HG02981 (cell line): ENCODE measurements at regions not wholly inside any gene's neighbourhood (a gene's known extent, or its start where the extent isn't known, plus 50 kb on each side); places are given as distances from the start of the nearest gene placed in this dataset.
"Not testable (repeated sequence)": the region's sequence is repeated elsewhere in the genome, so short reads cannot be mapped to it uniquely, and the experiment has no call there.

ENCODE experiments used
- ATAC-seq: cut with Tn5 transposase; IDR thresholded peaks from one replicate; pipeline ENCODE4 v1.9.1; 2021; ENCODE audit warnings: mild to moderate bottlenecking, moderate library complexity; ENCODE audit not compliant: unreplicated experiment

DNA sequence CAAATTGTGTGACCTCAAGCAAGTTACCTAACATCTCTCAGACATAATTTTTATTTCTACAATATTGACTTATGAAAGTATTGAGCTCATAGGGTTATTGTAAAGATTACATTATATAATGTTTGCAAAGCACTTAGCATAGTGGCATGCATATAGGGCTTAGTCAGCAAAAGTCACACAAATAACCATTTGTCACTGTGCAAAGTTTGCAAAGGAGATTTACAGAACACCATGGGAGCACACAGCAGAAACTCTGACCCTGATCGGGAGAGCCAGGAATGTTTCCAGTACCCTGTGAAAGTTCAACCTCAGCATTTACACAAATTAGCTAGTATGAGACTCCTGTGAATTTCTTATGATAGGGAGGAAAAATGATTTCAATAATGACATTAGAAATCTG lies 804.6 kb upstream of the RAG2 start:
- no peak for ATAC-seq

DNA sequence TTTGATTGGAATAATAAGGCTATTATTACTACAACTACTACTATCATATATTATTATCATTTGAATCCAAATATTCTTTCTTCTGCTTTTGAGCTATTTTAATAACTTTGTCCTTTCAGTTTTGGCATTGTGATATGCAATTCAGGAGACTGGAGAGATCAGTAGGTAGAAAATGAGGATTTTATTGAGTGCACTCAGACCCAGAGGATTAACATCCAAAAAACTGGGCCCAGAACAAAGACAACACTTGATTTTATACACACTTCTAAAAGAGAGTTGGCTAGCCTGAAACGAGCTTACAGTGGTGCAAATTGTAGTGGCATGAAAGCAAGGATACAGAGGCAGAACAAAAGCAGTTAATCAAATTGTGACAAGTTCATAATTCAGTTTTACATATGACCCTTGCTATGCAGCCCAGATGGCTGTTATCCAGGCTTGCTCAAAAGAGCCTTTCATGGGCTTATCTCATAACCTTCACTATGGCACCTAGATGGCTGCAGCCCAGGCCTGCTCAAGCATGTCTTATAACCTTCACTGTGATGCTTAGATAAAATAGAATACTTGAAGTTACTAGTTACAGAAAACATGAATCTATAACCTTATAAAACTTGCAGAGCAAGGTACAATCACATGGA lies 796.3 kb upstream of the RAG2 start:
- ATAC-seq = no peak

DNA sequence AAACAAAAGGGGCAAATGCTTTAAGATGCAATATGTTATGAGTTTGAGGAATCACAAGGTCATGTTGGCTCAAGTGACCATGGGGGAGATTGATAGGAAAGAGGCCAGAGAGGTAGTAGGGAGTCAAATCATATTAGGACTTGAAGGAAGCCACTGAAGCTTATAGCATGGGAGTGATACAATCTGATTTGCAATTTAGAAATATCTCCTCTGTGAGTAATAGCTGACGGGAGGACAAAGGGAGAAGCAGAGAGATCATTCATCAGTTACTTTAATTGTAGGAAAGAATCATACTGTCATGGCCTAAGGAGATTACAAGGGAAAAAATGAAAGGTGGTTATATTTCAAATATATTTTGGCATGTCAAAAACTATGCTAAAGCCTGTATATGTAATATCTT lies 793.6 kb upstream of the RAG2 start:
- ATAC-seq = no peak

DNA sequence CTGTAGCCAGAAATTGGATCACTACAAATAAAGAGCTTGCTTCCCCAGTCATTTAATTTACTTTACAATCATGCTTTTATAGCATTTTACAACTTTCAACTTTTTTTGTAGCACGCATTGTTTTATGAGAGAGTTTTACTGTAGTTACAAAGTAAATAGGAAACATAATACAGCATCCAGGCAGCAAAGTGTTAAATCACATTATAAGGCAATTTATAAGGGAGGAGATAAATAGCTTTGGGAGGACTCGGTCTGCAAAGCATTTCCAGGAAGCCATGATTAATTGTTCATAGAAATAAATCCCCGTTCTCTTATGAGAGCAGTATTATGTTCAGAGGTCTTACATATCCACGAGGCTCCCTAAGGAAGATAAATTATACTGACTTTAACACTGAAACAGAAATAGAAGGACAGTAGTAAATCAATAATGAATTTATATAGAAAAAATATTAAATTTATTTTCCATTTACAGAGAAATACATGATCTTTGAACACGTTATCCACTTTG lies 792.6 kb upstream of the RAG2 start:
- ATAC-seq = no peak

DNA sequence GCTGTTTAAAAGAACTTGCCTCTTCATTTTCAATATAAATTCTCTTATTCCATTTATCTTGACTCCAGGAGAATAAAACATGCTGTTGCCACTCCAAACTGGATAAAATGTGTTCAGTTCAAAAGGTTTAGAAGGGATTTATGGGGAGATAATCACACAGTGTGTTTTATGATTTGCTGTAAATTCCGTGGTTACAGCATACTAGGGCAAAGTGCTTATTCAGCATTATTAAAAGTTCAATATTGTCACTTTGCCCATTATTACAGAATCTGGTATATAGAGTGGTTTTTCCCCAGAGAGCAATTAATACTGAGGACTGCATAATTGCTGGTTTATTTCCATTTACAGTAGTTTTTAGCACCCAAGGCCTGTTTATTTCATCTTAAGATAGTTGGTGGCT lies 780.9 kb upstream of the RAG2 start:
- no peak for ATAC-seq

DNA sequence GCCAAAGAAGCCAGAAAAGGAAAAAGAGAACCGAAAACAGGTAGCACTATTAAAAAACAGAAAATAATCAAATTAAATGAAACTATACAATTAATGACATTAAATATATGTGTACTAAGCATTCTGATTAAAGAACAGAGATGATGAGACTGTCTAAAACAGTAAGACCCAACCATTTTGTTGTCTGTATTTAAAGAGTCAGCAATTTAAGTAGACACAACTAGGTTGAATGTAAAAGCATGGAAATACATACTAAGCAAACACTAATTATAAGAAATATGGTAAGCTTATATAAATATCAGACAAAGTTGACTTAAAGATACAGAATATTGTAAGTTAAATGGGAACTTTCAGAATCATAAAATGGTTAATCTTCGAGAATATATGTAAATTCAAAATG lies 774.6 kb upstream of the RAG2 start:
- no peak for ATAC-seq

DNA sequence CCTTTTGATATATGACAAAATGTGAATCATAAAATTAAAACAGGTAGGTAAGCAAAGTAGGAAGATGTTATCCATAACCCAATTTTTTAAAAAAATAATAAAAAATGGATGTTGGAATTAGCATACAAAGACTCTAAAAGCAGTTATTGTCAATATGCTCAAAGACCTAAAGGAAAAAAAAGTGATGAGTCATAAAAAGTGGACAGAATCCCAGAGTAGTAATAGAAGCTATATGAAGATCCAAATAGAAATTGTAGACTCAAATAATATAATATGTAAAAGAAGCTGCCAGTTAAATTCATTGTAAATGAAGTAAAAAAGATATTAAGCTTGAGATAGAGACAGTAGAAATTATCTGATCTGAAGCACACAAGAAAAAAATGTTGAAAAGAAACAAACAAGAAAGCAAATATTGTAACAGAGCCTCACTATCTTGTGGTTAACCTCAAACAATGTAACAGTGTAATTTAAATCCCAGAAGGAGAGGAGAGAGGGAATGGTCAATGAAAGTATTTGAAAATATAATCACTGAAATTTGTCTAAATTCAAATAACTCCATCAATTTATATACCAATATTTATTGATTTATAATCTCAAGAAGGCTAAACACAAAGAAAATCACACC lies 773.4 kb upstream of the RAG2 start:
- ATAC-seq = no peak

DNA sequence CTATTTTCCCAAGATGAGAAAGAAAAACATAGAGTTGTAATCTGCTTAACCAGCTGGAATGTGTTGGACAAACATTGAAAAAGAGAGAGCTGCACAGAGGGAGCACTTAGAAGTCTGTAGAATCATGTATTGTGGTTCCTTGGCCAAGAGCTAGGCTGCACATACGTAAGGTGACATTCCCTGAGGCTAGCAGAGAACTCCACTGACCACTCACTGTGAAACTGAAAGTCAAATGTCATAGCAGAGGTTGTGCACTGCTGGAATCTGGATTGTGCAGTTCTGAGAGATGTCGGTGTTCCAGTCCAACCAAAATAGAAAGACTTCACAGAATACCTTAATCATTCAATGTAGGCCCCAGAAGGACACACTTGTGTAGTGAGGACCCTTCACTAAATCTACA lies 772.8 kb upstream of the RAG2 start:
- ATAC-seq = no peak

DNA sequence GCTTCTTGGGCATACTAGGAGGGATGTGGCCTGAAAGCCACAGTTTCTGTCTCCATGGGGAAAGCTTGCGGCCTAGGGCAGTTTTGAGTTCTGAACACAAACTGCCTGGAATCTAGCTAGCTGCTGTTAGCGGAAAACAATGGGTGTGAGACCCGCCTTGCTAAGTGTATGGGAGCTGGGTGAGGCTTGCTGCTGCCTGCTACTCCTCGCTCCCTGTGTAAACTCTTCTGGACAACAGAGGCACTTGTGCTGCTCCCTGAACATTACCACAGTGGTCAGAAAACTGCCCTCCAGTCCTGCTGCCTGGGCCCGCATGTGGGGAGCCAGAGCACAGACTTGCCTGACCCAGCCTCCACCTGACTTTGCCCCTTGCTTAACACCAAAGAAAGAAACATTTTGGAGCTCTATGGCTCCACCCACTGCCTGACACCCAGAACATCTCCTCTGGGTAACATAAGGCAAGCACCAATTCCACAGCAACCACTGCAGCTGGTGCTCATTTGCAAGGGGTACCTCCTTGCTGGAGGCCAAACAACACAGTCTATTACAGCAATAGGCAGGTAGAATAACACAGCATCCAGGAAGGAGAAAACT lies 766.3 kb upstream of the RAG2 start:
- ATAC-seq = no peak

DNA sequence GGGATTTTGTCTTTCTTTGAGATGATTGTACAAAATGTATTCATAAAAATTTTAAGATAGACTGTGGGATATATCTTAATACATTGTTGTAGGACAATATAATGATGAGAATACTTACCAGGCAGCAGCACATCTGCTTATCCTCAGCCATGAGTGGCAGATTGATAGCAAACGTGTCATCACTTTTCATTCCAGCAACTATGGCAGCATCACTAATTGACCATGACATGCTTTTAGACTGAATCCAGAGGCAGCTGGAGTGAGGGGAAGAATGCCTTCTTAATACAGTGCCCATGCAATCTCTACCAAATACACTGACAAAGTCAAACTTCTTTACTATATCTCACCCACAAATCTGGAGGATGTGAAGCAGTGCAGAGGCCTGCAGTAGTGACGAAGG lies 755.2 kb upstream of the RAG2 start:
- ATAC-seq = no peak

DNA sequence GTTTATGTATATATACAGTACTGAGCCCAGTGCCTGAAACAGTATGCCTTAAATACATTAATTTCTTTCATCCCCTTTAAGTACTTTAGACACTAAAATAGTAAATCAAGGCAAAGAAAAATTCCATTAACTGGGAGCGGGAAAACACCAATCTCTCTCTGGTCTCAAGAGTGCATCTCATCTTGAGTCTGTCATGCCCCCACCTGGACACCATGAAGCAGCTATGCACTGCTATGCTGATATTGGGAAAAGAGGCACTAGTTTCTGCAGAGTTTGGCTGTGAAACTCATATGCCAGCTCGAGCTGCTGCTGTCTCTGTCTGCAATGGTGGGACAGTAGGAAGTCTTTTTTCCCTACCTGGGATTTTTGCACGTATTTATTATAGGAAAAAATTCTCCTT lies 754.4 kb upstream of the RAG2 start:
- no peak for ATAC-seq

DNA sequence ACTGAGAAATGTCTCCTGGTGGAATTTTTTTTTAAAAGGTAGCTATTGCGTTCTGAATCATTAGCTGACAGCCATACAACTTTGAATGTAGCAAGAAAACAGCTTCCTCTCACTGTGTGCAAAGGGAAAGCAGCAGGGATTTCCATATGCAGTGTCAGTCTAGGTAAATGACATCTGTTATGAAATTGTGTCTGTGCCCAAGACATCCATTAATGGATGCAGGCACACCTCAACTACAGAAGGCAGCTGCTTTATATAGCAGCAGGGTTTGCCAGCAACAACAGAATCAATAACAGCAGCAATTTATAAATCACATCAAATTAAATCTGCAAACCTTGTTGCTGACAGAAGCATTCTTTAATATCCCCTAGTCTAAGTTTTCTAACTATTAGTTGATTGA lies 745.3 kb upstream of the RAG2 start:
- ATAC-seq = no peak

DNA sequence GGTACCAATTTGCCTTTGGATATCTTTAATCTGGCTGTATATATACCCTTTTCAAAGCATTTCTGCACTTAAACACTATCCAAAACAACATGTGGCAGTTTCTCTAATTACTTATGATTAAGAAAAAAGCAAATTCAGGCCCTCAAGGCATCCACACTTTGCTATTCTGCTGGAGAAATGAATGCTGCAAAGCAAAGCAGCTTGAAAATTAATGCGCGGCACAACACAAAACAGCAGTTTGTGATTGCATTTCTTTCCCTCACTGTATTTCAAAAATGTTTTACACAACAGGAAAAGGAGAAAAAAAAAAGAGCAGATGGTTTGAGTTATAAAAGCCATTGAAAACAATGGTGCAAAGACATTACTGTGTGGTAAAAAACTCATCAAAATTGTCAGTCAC lies 738.4 kb upstream of the RAG2 start:
- no peak for ATAC-seq

DNA sequence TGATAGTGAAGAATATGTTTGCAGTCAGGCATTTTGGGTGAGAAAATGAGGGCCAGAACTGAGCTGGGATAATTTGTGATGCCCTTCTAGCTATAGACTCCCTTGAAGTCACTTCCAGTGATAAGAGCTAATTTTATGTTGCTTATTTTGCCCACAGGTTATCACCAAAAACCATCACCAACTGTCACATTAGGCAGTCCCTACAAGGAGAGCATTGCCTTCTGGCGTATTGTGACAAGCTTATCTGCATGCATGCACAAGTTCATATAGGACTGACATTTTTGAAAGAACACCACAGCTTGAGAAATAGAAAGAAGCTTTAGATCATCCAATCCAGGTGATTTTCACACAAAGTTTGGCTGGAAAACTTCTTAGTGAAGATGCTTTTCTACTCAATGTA lies 735.3 kb upstream of the RAG2 start:
- ATAC-seq = no peak

DNA sequence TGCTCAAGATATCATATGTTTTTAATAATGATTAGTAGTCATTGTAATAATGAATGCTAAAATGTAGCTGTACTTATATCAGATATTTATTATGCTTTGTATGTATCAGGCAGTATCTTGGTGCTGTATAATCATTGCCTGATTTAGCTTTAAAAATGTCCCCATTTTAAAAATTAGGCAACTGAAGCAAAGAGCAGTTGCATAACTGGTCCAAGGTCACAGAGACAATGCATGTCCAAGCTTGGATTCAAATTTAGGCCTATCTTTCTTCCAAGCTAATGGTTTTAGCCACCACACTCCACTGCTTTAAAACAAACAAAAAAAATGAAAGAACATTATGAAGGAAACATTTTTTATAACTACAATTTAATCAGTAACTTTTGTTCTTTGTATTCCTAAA lies 725.8 kb upstream of the RAG2 start:
- ATAC-seq = no peak

DNA sequence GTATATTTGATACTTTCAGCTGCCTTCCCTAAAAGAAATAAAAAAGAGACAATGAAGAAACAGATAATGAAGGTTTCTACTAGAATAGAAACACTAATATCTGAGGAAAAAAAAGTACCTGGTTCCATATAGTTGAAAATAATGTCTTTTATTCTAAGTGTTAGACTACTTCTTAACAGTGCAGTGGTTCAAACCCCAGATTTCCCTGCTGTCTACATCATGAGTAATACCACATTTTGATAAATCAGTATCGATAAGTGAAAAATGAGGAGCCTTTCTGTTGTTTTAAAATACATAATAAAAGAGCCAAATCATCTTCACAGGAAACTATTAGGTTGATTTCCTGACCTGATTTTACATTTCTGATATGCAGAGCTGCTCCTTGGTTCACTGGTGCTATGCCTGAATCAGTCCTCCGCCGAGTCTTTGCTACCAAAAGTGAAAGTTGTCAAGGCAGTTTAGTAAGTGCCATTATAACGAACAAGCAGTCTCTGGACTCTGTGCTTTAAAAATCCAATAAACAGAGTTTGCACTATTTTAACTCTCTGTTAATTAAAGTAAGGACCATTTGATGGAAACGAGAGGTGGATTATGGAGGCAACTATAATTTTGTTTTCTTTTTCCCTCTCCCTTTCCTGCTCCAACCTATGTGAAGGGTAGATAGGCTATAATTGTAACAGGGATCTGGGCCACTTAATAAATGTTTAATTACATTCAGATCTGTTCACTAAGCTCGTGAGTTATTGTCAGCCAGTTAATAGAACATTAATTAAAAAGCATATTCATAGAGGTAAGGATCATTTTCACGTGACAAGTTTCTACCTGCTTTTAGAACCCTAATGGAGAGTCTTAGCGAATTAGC lies 724.5 kb upstream of the RAG2 start:
- ATAC-seq = no peak

DNA sequence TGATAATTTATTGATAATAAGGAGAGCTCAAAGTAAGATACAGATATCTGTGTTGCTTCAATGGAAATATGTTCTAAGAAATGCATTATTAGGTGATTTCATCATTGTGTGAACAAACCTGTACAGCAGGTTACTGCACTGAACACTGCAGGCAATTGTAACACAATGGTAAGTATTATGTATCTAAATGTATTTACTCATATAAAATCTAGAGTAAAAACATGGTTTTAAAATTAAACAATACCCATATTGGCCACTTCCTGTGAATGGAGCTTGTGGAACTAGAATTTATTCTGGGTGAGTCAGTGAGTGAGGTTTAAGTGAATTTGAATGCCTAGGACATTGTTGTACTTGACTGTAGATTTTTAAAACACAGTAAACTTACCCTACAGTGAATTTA lies 722.9 kb upstream of the RAG2 start:
- no peak for ATAC-seq

DNA sequence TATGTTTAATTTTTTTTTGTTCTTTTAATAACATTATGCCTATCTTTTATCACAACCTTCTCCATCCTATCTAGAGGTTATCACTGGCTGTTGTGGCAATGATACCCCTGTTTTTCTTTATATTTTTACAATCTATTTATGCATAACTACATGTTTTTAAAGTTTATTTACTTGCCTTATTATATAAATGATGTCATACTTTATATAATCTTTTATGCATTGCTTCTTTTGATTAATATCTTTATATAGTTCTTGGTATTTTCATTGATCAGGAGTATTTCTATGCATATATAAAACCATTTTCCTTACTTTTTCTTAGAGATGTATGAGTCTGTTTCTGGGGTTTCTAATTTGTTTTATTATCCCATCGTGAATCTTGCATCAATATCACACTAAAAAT lies 719.8 kb upstream of the RAG2 start:
- ATAC-seq = no peak

DNA sequence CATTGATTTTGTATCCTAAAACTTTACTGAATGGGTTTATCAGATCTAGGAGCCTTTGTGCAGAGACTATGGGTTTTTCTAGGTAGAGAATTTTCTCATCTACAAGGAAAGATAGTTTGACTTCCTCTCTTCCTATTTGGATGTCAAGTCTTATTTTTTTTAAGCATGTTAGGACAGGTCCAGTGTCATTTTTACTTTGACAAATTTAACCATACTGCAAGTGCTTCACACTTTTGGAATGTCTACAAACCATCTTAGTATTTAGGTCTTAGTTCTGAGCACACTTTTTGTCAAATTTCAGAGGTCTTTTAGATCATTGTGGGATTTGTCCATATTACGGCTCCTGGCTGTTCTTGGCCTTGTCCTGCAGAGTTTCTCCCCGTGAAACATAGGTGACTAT lies 715.2 kb upstream of the RAG2 start:
- ATAC-seq = no peak

DNA sequence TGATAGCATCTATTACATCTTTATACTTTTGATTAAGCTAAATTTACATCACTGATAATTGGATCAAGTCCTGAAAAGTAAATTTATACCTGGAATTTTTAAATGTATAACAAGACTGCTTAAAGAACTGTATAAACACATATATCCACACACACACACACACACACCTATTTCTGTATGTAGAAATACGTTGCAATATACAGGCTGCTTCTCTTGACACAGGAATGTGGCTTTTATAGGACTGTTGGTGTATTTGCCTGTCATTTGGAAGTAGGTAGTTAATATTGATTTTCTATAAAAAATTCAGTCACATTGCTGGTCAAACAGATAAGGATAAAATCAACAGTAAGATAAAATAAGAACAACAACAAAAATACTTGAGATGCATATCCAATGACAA lies 708.5 kb upstream of the RAG2 start:
- no peak for ATAC-seq

DNA sequence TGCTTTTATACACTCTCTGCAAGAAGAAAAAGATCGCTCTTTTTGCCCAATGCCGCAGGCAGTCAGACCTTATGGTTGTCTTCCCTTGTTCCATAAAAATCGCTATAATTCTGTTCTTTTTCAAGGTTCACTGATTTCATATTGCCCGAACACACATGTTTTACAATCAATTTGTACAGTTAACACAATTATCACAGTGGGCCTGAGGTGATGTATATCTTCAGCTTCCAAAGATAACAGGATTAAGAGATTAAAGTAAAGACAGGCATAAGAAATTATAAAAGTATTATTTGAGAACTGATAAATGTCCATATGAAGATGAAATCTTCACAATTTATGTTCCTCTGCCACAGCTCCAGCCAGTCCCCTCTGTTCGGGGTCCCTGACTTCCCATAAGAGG lies 703.4 kb upstream of the RAG2 start:
- ATAC-seq = not testable (repeated sequence)

DNA sequence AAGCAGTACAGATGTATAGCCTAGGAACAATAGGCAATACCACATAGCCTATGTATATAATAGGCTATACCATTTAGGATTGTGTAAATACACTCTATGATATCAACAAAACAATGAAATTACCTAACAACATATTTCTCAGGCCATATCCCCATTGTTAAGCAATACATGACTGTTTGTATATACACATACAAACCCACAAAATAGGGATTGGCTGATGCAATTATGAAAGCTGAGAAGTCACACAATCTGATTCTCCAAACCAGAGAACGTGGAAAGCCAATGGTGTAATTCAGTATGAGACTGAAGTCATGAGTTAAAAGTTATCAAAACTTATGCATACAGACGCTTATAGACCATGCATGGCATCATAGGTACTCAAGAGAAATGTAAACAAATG lies 700.1 kb upstream of the RAG2 start:
- no peak for ATAC-seq
